A549 (cell line): ENCODE measurements at regions not wholly inside any gene's neighbourhood (a gene's known extent, or its start where the extent isn't known, plus 50 kb on each side); places are given as distances from the start of the nearest gene placed in this dataset.

Experiments used
- BHLHE40 ChIP-seq: IDR thresholded peaks from 2 replicates; pipeline ENCODE4 v1.6.1; 2012; ENCODE audit warnings: low read depth, low read length, inconsistent platforms
- CHD2 ChIP-seq: fragments of 150-350 bp; IDR thresholded peaks from 2 replicates; pipeline ENCODE4 v1.6.1; 2014; ENCODE audit warnings: low read length; ENCODE audit not compliant: partially characterized antibody
- CTCF ChIP-seq: fragments of >200 bp; sonication (Bioruptor Twin); formaldehyde crosslinking; IDR thresholded peaks from 3 replicates; pipeline ENCODE4 v1.5.1; 2016
- JUN ChIP-seq, 2 experiments: fragments of >200 bp; sonication (Bioruptor Twin); formaldehyde crosslinking; IDR thresholded peaks; 2 replicates in 1 of 2; 3 replicates in 1 of 2; pipeline ENCODE4 v1.6.1; 2016 to 2017
- MAFK ChIP-seq: fragments of 450-650 bp; IDR thresholded peaks from 2 replicates; pipeline ENCODE4 v1.6.1; 2014; ENCODE audit not compliant: partially characterized antibody
- NR3C1 ChIP-seq: fragments of >200 bp; sonication (Bioruptor Twin); formaldehyde crosslinking; IDR thresholded peaks from 3 replicates; pipeline ENCODE4 v1.6.1; 2017
- POLR2A ChIP-seq: IDR thresholded peaks from 2 replicates; pipeline ENCODE4 v1.6.1; 2012; ENCODE audit warnings: mild to moderate bottlenecking, low read length
- RAD21 ChIP-seq, 2 experiments: fragments of >200 bp in 1 of 2; sonication (Bioruptor Twin) in 1 of 2; formaldehyde crosslinking in 1 of 2; IDR thresholded peaks in 1 of 2; conservative IDR thresholded peaks in 1 of 2; 2 replicates in 1 of 2; 3 replicates in 1 of 2; pipeline ENCODE4 v1.6.1; 2012 to 2018; ENCODE audit warnings: inconsistent platforms in 1 of 2
- ZSCAN20 ChIP-seq: fragments of 250-450 bp; sonication (Bioruptor Pico); IDR thresholded peaks from 2 replicates; pipeline ENCODE4 v1.8.0; 2022; ENCODE audit warnings: mild to moderate bottlenecking, moderate library complexity
- TF ChIP-seq, protein P1 (sequence below): fragments of 150-350 bp; IDR thresholded peaks from 2 replicates; pipeline ENCODE4 v1.6.1; 2014; ENCODE audit warnings: low read depth, mild to moderate bottlenecking, low read length

DNA sequence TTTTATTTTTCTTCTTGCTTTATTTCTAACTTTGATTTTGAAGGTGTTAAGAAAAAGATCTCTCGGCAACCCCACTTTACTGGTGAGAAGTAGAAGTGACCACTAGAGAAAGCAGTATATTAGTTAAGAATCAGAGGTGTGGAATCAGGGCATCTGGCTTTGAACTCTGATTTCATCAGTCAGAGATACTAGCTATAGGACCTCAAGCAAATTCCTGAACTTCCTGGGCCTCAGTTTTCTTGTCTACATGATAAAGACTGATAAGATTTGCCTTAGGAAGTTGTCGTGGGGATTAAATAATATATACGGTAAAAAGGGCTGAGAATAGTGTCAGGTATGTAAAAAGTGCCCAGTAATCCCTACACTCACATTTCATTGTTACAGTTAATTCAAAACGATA lies 440.3 kb upstream of the CRIM1 start:
- TF ChIP-seq JUN (IDR thresholded peaks at IDR 0.05) = no peak
- TF ChIP-seq, protein P1, sequence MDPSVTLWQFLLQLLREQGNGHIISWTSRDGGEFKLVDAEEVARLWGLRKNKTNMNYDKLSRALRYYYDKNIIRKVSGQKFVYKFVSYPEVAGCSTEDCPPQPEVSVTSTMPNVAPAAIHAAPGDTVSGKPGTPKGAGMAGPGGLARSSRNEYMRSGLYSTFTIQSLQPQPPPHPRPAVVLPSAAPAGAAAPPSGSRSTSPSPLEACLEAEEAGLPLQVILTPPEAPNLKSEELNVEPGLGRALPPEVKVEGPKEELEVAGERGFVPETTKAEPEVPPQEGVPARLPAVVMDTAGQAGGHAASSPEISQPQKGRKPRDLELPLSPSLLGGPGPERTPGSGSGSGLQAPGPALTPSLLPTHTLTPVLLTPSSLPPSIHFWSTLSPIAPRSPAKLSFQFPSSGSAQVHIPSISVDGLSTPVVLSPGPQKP = no peak
- TF ChIP-seq BHLHE40 = no peak
- no peak for TF ChIP-seq NR3C1
- no peak for TF ChIP-seq ZSCAN20 (CRISPR knock-in tag)
- TF ChIP-seq RAD21 (conservative IDR thresholded peaks at IDR 0.05 in 1 of 2, IDR thresholded peaks at IDR 0.05 in 1 of 2) = no peak
- TF ChIP-seq CTCF = no peak
- TF ChIP-seq POLR2A = no peak
- no peak for TF ChIP-seq MAFK
- no peak for TF ChIP-seq CHD2
